GM19193 (cell line): ENCODE measurements at regions not wholly inside any gene's neighbourhood (a gene's known extent, or its start where the extent isn't known, plus 50 kb on each side); places are given as distances from the start of the nearest gene placed in this dataset.

Experiments used
- POLR2A ChIP-seq: IDR thresholded peaks from 4 replicates; pipeline ENCODE4 v1.6.1; 2011; ENCODE audit not compliant: insufficient read depth, insufficient read length; ENCODE audit errors: extremely low read depth

DNA sequence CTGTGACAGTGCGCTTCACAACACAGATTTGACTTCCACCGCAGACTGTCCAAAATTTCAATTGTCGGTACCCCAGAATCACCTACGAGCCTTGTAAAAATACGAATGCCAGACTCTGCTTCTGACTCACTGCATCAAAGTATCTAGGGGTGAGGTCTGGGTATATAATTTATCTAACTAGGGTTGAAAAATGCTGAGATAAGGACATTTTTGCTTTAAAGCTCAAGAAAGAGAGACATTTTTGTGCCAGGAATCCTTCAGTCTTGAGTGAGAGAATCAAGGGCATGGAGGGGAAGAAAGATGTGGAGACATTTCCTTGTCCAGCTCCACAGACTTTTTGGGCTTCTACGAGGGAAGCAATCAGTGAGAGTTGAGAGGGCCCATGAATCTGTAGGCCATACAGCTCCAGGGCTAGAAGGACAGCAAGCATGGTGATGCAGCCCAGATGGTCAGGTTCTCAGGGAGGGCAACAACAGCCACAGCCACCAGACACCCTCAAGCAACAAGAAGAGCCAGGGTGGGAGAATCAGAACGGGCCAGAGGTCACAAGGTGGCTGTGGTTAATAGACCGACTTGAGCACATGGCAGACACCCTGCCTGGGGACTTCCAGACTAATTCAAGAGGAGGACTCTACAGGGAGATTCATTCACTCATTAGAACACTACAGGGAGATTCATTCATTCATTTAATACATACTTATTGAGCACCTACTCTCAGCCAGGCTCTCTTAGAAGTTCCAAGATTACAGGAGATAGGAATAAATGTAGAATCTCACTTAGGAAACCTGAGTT is 211.1 kb upstream of the PRDM1 start:
- TF ChIP-seq POLR2A, result no peak

DNA sequence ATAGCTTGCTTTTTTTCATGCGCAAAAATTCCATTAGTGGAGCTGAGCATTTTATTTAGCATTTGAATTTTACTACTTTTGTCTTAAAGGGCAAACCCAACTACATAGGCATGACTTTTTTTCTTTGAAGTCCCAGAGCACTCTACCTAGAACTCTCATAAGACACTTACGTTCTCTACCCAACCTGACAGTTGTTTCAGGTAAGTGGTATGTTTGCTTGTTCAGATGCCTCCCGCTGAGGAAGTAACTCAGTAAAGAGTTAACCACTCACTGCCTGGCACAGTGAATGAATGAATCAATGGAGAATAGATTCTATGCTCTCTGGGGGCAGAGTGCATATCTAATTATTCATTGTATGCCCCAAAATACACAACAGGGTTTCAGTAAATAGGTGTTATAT is 212.3 kb upstream of the PRDM1 start:
- no peak for TF ChIP-seq POLR2A

DNA sequence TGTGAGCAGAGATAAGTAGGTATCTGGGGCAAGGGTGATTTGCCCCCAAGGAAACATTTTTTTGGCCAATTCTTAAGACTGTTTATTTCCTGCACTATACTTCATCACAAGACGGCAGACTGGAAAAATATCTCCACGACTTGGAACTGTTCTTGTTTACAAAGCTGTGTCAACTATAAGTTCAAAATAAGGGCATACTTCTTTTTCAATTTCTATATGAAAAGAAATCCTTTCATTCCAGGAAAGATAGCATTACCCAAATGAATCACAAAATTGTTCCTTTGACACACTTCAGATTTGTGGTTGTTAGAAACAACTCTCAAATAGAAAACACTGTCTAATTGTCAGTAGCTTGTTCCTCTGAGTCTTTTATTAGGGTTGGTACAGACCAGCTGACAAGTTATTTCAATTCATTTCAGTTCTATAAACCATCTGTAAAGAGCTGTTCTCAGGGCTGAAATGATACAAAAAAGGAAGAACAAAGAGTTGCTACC is 212.9 kb upstream of the PRDM1 start:
- no peak for TF ChIP-seq POLR2A

DNA sequence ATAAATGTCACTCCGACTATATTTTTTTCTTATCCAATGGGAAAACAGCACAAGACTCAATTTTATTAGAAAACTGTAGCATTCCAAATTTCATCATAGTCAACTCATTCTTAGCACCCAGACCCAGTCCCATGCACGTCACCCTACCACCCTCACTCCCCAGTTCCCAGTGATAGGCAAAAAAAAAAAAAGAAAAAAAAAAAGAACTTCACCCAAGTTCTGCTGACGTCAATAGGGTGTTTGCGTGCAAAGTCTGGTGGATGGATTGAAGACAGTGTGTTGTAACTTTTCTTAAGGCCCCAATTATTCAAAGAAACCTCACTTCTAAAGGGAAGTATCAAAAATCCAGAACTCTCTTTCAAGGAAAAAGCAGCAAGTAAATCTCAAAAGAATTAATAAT is 213.9 kb upstream of the PRDM1 start:
- no peak for TF ChIP-seq POLR2A

DNA sequence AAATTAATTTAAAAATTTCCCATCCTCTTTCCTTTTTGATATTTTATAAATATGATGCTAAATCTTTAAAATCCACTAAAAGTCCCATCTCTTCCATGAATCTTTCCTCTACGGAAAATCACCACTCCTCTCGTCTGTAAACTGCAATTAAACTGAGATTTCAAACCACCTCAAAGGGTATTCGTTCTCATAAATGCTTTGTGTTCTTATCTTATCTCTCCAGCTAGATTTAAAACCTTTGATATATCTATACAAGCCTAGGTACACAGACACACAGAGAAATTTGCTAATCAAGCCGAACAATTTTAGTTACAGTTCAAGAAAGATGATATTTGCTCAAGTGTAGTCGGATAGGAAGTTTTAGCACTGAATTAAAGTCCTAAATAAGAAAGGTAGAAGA is 214.6 kb upstream of the PRDM1 start:
- TF ChIP-seq POLR2A, result no peak

DNA sequence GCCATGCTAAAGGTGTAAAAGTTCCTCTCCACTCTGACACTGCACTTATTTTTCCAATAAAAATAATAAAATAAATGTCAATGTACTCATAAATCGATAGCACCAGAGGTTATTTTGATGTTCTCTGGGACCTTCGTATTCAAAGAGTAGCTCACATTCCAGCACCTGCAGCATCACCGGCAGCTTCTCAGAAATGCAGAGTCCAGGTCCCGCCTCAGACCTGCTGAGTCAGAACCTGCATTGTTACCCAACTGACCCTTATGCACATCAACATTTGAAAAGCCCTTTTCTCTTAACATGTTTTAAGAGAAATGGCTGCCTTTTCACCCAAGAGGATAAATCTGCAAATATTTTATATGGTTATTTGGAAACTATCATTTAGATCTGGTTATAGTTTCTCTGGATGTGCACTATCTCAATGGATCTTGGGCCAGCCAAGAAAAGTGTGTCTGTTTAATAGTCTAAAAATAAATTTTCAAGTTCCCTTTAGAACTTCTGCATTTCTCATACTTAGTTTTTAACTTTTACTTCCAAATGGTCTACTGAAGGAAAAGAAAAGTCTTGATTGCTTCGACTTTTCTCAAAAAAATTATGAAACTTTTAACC is 216.2 kb upstream of the PRDM1 start:
- TF ChIP-seq POLR2A, result no peak

DNA sequence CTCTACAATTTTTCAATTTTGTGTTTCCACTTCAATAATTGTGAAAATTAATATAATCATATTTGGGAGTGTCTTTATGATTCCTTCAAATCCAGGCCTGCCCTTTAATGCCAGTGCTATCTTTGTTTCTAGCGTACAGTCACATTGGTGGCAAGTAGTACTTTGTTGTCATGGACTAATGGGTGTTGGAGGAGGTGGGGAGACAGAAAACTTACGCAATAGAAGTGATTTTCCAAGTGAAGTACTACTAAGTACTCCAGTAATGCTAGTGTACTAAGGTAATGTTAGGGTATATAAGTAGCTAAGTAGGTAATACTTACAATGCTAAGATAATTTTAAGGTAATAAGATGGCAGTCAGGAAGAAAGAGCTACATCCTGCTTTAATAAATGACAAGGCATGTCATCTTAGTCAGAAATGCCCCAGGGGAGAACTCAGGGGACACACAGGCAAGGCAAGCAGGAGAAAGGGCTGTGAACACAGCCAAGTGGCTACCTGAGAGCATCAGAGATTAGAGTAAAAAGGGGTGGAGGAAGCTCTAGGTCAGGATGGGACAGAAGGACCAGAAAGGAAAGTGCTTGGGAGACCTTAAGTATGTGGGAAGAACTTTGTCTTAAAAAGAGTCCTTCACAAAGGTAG is 217.2 kb upstream of the PRDM1 start:
- TF ChIP-seq POLR2A, result no peak

DNA sequence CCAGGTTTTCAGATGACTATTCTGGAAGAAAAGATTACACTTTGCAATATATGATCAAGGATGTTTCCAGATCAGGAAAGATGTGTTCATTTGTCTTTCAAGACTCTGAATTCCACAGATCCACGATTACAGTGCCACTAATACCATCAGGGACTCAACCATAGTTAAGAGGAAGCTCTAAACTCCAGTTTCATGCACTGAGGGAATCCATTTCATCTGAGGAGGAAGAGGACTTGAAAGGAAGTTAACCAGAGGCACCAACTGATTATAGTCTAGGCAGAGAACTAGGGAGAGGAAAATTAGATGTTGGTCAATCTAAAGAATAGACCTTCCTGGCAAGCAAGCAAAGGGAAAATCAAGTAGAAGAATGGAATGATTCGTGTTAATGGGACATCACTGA is 218.3 kb upstream of the PRDM1 start:
- TF ChIP-seq POLR2A, result no peak

DNA sequence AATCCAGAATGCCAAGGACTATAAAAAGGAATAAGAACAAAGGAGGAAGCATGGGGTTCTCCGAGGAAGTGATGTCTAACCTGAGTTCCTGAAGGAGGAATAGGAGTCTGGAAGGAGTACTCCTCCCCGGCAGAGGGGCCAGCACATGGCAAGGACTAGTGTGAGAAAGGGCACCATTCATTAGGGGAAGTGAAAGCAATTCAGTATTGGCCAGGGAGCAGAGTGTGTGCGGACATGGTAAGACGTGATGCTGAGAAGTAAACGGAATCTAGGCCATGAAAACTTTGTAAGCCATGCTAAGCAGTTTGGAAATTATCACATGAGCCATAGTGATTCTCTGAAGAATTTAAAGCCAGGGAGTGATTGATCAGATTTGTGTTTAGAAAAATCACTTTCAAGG is 218.9 kb upstream of the PRDM1 start:
- TF ChIP-seq POLR2A, result no peak

DNA sequence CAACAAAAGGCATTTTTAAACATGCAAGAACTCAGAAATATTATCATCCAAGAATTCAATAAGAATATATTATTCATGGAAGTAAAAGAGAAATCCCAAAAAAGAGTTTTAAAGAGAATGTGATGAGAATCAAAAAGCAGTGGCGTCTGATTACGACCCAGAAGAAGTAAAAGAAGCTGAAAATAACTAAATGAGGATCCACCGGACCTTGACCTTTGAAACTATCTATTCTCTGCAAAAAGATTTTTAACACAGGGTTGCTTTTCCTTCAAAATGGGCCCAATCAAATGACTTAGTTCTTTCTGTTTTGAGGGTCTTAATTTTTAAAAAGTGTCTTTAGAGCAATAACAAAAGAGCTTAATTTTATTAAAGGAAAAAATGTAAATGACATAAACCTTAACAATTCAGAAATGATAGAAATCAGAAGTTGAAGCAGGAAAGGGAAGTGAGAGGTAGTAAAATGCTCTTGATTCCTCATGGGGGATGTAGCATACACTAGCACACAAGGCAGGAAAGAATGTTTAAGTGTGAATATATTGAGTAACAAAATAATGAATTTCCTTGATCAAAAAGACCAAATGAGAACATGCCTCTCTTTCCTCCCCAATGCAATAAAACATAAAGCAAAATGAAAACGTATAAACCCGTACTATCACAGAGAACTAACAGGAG is 223.1 kb upstream of the PRDM1 start:
- no peak for TF ChIP-seq POLR2A

DNA sequence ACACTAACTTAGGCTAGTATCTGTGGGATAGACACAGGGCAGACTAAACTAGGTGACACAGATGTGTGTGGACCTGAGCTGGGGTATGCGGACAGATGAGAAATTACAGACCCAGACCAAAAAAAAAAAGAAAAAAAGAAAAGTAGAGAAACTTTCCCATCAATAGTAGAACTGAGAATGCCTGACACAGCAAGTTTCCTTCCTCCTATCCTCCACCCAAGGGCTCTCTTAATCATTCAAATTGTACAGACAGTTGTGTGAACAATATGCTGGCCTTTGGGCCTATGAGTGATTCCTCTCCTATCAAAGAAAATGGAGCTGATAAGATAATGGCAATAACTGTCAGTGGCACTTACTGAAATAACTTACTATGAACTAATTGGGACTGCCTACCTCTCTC is 226.7 kb upstream of the PRDM1 start:
- TF ChIP-seq POLR2A, result no peak

DNA sequence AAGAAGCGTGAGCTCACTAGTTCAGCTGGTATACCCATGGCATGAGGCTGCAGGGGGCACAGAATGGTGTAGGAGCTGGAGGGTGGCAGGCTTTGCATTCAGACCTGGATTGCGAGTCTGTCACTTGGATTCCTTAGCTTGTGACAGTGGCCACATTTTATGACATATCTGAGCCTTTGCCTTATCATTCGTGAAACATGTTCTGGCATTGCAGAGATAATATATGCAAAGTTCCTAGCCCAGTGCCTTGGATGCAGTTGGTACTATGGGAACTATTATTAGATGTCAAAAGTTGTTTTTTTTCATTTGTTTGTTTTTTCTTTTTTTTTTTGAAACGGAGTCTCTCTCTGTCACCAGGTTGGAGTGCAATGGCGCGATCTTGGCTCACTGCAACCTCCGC is 230.7 kb upstream of the PRDM1 start:
- TF ChIP-seq POLR2A, result no peak

DNA sequence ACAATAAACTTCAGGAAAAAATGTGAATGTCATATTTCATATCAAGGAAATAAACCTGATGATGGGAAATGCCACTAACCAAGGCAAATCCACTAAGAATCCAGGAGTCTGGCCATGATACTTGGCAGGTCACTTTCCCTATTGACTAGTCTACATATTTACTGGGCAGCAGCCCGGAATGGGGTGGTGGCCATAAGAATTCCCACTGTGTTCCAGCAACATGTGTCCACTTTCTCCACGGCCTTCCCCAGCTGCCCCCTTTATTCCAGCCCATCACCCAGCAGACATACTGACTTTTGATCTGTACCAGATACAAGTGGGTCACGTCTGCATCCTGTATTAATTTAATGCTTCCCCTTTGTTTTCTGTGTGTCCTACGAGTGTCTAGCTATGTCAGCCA is 234.5 kb upstream of the PRDM1 start:
- no peak for TF ChIP-seq POLR2A

DNA sequence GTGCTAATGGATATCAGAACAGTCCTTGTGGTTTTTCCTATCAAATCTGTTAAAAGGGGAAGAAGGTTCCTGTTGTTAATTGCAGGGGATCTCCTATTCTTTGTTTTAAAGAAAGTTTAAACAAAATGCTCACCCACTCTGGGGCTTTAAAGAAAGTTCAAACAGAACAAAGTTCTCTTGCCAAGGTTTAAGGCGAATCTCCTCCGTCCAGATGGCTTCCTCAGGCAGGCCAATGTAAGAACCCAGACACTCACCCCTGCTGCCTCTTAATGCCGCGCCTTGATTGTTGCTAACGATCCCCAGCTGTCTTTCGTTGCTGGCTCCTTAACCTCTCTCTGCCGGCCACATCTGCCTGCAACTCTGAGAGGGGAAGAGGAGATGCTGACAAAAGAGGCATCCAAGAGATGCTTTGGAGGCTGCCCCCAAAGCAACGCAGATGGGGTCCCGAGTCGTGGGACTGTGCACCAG is 235.0 kb upstream of the PRDM1 start:
- TF ChIP-seq POLR2A, result no peak
